ENCODE measurements at regions not wholly inside any gene's neighbourhood (a gene's known extent, or its start where the extent isn't known, plus 50 kb on each side); places are given as distances from the start of the nearest gene placed in this dataset.

DNA sequence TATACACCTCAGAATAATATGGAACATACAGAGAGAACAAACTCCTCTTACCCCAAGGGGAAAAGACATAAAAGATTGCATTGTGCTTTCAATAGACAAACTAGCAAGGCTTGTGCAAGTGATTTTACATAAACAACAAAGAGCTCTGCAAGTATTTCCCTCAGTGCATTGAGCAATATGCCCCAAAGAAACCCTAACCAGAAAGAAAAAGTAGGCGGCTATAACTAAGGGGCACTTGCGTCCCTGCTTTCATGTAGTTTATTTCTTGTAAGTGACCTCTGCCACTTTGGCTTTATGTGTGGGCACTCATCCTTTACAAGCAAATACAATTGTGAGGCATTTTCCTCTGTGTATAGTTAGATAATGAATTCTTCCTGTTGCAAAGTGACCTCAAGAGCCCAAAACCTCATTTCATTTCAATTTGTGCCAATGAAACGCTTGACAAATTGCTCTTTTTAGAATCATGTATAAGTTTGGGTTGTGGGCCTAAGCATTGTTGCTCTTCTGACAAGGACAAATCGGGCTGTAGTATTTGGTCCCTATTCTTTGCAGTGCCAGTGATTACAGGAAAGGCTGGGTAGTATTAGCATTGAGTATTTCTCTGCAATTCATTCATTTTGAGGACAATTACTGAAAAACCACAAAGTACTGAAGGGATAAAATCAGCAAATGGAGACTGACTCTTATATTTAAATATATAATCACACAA is 282.2 kb downstream of the DTWD2 start:
- ATAC-seq (ENCODE audit: insufficient number of reproducible peaks, low FRiP score, low read depth) (no peak), DNase-seq (ENCODE audit: low spot score) (no peak)
- Histone ChIP-seq H3K36me3 (no peaks in the 10 kb centered on the region), H3K4me3 (no peak overlapping the region), H3K4me1 (ENCODE audit: control insufficient read depth in 1 of 2, low read depth in 2 of 2) (no peaks in the 10 kb centered on the region), H3K9me3 (peaks cover 14% of the 10 kb centered on the region), H3K27ac (no peak overlapping the region), H3K27me3 (replicated peaks; ENCODE audit: insufficient read depth) (no peaks in the 10 kb centered on the region)
- no peak for TF ChIP-seq CTCF (IDR thresholded peaks at IDR 0.05)

- Histone ChIP-seq H3K27ac (no peak overlapping the region), H3K27me3 (replicated peaks; ENCODE audit: insufficient read depth) (no peaks in the 10 kb centered on the region), H3K4me1 (ENCODE audit: control insufficient read depth in 1 of 2, low read depth in 2 of 2) (no peaks in the 10 kb centered on the region), H3K36me3 (no peaks in the 10 kb centered on the region), H3K4me3 (no peak overlapping the region), H3K9me3 (peaks cover 14% of the 10 kb centered on the region)
- DNase-seq (ENCODE audit: low spot score): no peak
- ATAC-seq (ENCODE audit: insufficient number of reproducible peaks, low FRiP score, low read depth): no peak
- TF ChIP-seq CTCF (IDR thresholded peaks at IDR 0.05): no peak
Observed at GRCh38 chr5:118703241-118703640, 285.1 kb downstream of the DTWD2 start.

- no peaks in the 10 kb centered on the region for H3K4me1 ChIP-seq (ENCODE audit: control insufficient read depth in 1 of 2, low read depth in 2 of 2)
Observed at GRCh38 chr5:118701791-118702190, 286.6 kb downstream of the DTWD2 start.

GRCh38 chr5:118700510-118700909 is 287.8 kb downstream of the DTWD2 start:
- no peak overlapping the region for H3K27ac ChIP-seq
- no peaks in the 10 kb centered on the region for H3K4me1 ChIP-seq (ENCODE audit: control insufficient read depth in 1 of 2, low read depth in 2 of 2)
- no peak for DNase-seq (ENCODE audit: low spot score)
- no peak for ATAC-seq (ENCODE audit: insufficient number of reproducible peaks, low FRiP score, low read depth)
- no peaks in the 10 kb centered on the region for H3K36me3 ChIP-seq
- H3K4me3 ChIP-seq: no peak overlapping the region
- peaks cover 14% of the 10 kb centered on the region for H3K9me3 ChIP-seq
- no peak for TF ChIP-seq CTCF (IDR thresholded peaks at IDR 0.05)
- H3K27me3 ChIP-seq (replicated peaks; ENCODE audit: insufficient read depth): no peaks in the 10 kb centered on the region

More at GRCh38 chr5:118701791-118702190, 286.6 kb downstream of the DTWD2 start:
- Histone ChIP-seq H3K36me3 (no peaks in the 10 kb centered on the region), H3K27me3 (replicated peaks; ENCODE audit: insufficient read depth) (no peaks in the 10 kb centered on the region), H3K9me3 (peaks cover 14% of the 10 kb centered on the region), H3K4me3 (no peak overlapping the region), H3K27ac (no peak overlapping the region)
- ATAC-seq (ENCODE audit: insufficient number of reproducible peaks, low FRiP score, low read depth) (no peak), DNase-seq (ENCODE audit: low spot score) (no peak)
- TF ChIP-seq CTCF (IDR thresholded peaks at IDR 0.05): no peak

DNA sequence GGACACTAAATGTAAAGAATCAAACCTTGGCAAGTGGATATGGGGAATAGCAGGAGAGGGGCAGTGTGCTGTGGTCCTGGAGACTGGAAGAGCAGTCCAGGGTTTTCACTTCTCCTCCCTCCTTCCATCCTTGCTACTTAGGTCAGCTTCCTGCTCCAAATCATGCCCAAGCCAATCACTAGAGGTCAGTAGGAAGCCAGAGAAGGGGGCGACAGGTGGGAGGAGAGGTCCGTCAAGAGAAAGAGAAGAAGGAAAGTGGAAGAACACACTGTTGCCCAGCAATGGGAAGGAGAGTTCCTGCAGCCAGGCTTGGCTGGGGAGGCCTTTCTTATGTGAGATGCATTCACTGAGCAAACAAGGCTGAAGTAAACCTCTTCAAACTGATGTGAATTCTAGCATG is 289.6 kb downstream of the DTWD2 start:
- Histone ChIP-seq H3K27me3 (replicated peaks; ENCODE audit: insufficient read depth) (no peaks in the 10 kb centered on the region), H3K27ac (no peak overlapping the region), H3K4me3 (no peak overlapping the region), H3K9me3 (peaks cover 11% of the 10 kb centered on the region), H3K36me3 (no peaks in the 10 kb centered on the region), H3K4me1 (ENCODE audit: control insufficient read depth in 1 of 2, low read depth in 2 of 2) (no peaks in the 10 kb centered on the region)
- ATAC-seq (ENCODE audit: insufficient number of reproducible peaks, low FRiP score, low read depth) (no peak), DNase-seq (ENCODE audit: low spot score) (no peak)
- no peak for TF ChIP-seq CTCF (IDR thresholded peaks at IDR 0.05)

All from thoracic aorta (tissue), 2 donors.